Peyer's patch (tissue), 4 donors: ENCODE measurements at regions not wholly inside any gene's neighbourhood (a gene's known extent, or its start where the extent isn't known, plus 50 kb on each side); places are given as distances from the start of the nearest gene placed in this dataset.

Source experiments
- DNase-seq, 3 donors: peaks; one replicate each; pipeline ENCODE4 v3.0.0-alpha.2; 2017 to 2019
- H3K27ac ChIP-seq, 4 donors: fragments of 200-600 bp; sonication (generic); one replicate each; pipeline ENCODE4 v1.5.1; 2016 to 2019
- H3K27me3 ChIP-seq, 2 donors: fragments of 200-600 bp; sonication (generic); one replicate each; pipeline ENCODE4 v1.5.1; 2019
- H3K36me3 ChIP-seq, 3 donors: fragments of 200-600 bp; sonication (generic); one replicate each; pipeline ENCODE4 v1.5.1; 2016 to 2019
- H3K4me1 ChIP-seq, 4 donors: fragments of 200-600 bp; sonication (generic); one replicate each; pipeline ENCODE4 v1.5.1; 2016 to 2019
- H3K4me3 ChIP-seq, 4 donors: fragments of 200-600 bp; sonication (generic); 1 replicate in 3 of 4; 2 replicates in 1 of 4; pipeline ENCODE4 v1.5.1; 2016 to 2019; ENCODE audit warnings: mild to moderate bottlenecking in 1 of 4
- H3K9me3 ChIP-seq, 4 donors: fragments of 200-600 bp; sonication (generic); one replicate each; pipeline ENCODE4 v1.5.1; 2016 to 2019; ENCODE audit warnings: mild to moderate bottlenecking in 1 of 4
- POLR2A ChIP-seq, 2 donors: fragments of 450-650 bp; IDR thresholded peaks; one replicate each; pipeline ENCODE4 v1.5.1; 2017; ENCODE audit warnings: antibody characterized with exemption in 2 of 2, mild to moderate bottlenecking in 2 of 2, moderate library complexity in 2 of 2
- TF ChIP-seq, protein P1 (sequence below), 6 experiments: fragments of 450-650 bp in 4 of 6; fragments of 200-600 bp in 2 of 6; sonication (generic) in 1 of 6; IDR thresholded peaks; one replicate each; pipeline ENCODE4 v1.5.1; 2017 to 2019; ENCODE audit warnings: antibody characterized with exemption in 6 of 6, mild to moderate bottlenecking in 3 of 6, moderate library complexity in 1 of 6

DNA sequence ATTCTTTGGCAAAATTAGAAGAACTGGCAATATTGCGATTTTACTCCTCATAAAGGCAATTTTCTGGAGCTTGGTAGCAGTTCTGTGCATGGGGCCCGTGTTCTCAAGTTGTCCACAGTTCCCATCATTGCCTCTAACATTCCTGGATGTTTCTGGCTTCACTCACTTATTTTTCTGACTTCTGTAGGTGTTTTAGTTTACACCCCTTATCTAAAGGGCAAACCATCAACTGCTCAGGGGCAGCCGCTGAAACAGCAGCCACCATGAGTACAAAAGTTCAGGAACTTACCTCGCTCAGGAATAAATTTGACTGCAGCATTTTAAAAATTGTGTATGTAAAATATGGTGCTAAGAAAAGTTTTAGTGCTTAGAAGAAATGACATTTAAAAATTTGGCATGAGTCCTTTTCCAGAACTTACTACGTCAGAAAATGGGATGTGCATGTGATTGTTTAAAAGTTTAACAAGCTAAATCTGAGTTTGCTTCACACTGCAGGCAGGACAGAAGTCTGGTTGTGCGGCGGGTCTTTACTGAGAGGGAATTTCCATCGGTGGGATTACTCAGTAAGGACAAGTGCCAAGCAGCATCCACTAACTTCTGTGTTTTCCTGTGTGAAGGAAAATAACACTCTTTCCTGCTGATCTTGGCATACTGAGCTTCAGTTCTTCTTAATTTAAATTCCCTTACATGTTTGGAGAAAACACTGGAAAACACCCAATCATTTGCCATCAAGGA, 261.7 kb downstream of the MAT2B start:
- Histone ChIP-seq H3K27ac (no peak overlapping the region), H3K9me3 (no peaks in the 10 kb centered on the region), H3K4me3 (no peak overlapping the region), H3K36me3 (no peaks in the 10 kb centered on the region), H3K27me3 (no peaks in the 10 kb centered on the region), H3K4me1 (no peaks in the 10 kb centered on the region)
- no peak for TF ChIP-seq POLR2A (IDR thresholded peaks at IDR 0.05)
- TF ChIP-seq, protein P1, sequence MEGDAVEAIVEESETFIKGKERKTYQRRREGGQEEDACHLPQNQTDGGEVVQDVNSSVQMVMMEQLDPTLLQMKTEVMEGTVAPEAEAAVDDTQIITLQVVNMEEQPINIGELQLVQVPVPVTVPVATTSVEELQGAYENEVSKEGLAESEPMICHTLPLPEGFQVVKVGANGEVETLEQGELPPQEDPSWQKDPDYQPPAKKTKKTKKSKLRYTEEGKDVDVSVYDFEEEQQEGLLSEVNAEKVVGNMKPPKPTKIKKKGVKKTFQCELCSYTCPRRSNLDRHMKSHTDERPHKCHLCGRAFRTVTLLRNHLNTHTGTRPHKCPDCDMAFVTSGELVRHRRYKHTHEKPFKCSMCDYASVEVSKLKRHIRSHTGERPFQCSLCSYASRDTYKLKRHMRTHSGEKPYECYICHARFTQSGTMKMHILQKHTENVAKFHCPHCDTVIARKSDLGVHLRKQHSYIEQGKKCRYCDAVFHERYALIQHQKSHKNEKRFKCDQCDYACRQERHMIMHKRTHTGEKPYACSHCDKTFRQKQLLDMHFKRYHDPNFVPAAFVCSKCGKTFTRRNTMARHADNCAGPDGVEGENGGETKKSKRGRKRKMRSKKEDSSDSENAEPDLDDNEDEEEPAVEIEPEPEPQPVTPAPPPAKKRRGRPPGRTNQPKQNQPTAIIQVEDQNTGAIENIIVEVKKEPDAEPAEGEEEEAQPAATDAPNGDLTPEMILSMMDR (IDR thresholded peaks at IDR 0.05) = no peak
- no peak for DNase-seq

GRCh38 chr5:163770625-163771024, 265.2 kb downstream of the MAT2B start:
- Histone ChIP-seq H3K9me3 (no peaks in the 10 kb centered on the region), H3K4me1 (no peaks in the 10 kb centered on the region), H3K27ac (no peak overlapping the region), H3K27me3 (no peaks in the 10 kb centered on the region), H3K4me3 (no peak overlapping the region), H3K36me3 (no peaks in the 10 kb centered on the region)
- DNase-seq = no peak
- TF ChIP-seq, protein P1 (IDR thresholded peaks at IDR 0.05) = no peak
- no peak for TF ChIP-seq POLR2A (IDR thresholded peaks at IDR 0.05)

DNA sequence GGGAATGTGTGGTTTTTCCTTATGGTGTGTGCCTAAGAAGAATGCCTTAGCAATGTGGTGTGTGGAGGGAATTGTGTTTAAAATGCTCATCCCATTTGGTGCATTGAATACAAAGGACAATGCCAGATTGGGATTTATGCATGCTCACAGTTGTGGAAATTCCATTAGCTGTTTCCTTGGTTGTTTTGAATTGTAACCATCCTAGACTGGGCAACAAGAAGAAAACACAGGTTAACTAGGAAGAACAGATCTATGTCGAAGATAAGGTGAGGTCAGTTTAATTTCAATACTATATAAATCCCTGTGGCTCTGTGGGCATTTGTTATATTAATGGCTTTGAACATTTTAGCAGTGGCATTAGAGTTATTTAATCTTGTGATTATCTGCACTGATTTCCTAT, 266.8 kb downstream of the MAT2B start:
- TF ChIP-seq, protein P1 (IDR thresholded peaks at IDR 0.05) = no peak
- no peak for TF ChIP-seq POLR2A (IDR thresholded peaks at IDR 0.05)
- H3K4me3 ChIP-seq = no peak overlapping the region
- no peak for DNase-seq

DNA sequence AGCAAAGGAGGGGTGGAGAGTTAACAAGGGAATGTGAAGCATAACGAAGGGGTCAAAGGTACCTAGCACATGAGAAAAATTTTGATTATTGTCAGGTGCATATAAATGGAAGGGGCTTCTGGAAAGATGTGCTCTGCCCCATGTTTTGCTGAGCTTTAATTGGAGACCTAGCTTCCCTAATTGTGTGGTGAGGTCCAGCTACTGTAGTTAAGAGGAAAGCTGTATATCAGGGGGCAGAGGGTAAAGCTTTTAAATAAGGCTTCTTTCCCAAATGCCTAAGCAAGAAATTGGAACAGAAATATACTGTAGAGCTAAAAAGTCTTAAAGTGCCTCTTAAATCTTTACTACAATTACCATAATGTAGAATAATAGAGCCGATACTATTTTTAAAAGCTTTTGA, 267.2 kb downstream of the MAT2B start:
- Histone ChIP-seq H3K9me3 (no peaks in the 10 kb centered on the region), H3K4me1 (no peaks in the 10 kb centered on the region), H3K36me3 (no peaks in the 10 kb centered on the region), H3K27ac (no peak overlapping the region), H3K4me3 (no peak overlapping the region), H3K27me3 (no peaks in the 10 kb centered on the region)
- DNase-seq = no peak
- no peak for TF ChIP-seq POLR2A (IDR thresholded peaks at IDR 0.05)
- TF ChIP-seq, protein P1 (IDR thresholded peaks at IDR 0.05) = no peak

More for the DNA sequence above, 266.8 kb downstream of the MAT2B start:
- Histone ChIP-seq H3K27me3 (no peaks in the 10 kb centered on the region), H3K36me3 (no peaks in the 10 kb centered on the region), H3K4me1 (no peaks in the 10 kb centered on the region), H3K9me3 (no peaks in the 10 kb centered on the region), H3K27ac (no peak overlapping the region)

- H3K9me3 ChIP-seq = no peaks in the 10 kb centered on the region
- no peaks in the 10 kb centered on the region for H3K27me3 ChIP-seq
- DNase-seq = no peak
- no peak for TF ChIP-seq POLR2A (IDR thresholded peaks at IDR 0.05)
- TF ChIP-seq, protein P1 (IDR thresholded peaks at IDR 0.05) = no peak
- H3K4me3 ChIP-seq = no peak overlapping the region
- H3K36me3 ChIP-seq = no peaks in the 10 kb centered on the region
- no peaks in the 10 kb centered on the region for H3K4me1 ChIP-seq
- H3K27ac ChIP-seq = no peak overlapping the region
Measured at GRCh38 chr5:163773226-163773625, 267.8 kb downstream of the MAT2B start.
